Fibroblast of lung (primary cell): ENCODE measurements at regions not wholly inside any gene's neighbourhood (a gene's known extent, or its start where the extent isn't known, plus 50 kb on each side); places are given as distances from the start of the nearest gene placed in this dataset.

ENCODE experiments used
- DNase-seq, 2 donors: peaks; one replicate each; pipeline versions ENCODE4 v3.0.0 to v3.0.0-alpha.2; 2010; ENCODE audit warnings: low read depth in 2 of 2
- H2AFZ ChIP-seq: 2 replicates; pipeline ENCODE4 v1.5.1; 2012; ENCODE audit warnings: low read length, control low read depth, inconsistent platforms
- H3K27ac ChIP-seq: 2 replicates; pipeline ENCODE4 v1.5.1; 2011; ENCODE audit warnings: low read length, control low read depth; ENCODE audit not compliant: insufficient read depth
- H3K27me3 ChIP-seq: 2 replicates; pipeline ENCODE4 v1.5.1; 2011; ENCODE audit warnings: mild to moderate bottlenecking, low read length; ENCODE audit not compliant: control insufficient read depth, insufficient read depth
- H3K36me3 ChIP-seq: 2 replicates; pipeline ENCODE4 v1.5.1; 2011; ENCODE audit warnings: low read length; ENCODE audit not compliant: control insufficient read depth, insufficient read depth
- H3K4me1 ChIP-seq: 2 replicates; pipeline ENCODE4 v1.5.1; 2011; ENCODE audit warnings: low read length; ENCODE audit not compliant: control insufficient read depth, insufficient read depth; ENCODE audit errors: extremely low read depth
- H3K4me2 ChIP-seq: 2 replicates; pipeline ENCODE4 v1.5.1; 2011; ENCODE audit warnings: low read length, control low read depth; ENCODE audit not compliant: insufficient read depth; ENCODE audit errors: extremely low read depth
- H3K4me3 ChIP-seq, 4 experiments: fragments of 200-600 bp in 1 of 4; sonication (generic) in 1 of 4; replicated peaks in 1 of 4; 2 replicates each; pipeline ENCODE4 v1.5.1; 2011 to 2016; ENCODE audit warnings: low read length in 4 of 4, low read depth in 3 of 4, mild to moderate bottlenecking in 3 of 4, control low read depth in 2 of 4, inconsistent platforms in 1 of 4, mixed read lengths in 1 of 4; ENCODE audit not compliant: insufficient read depth in 1 of 4; ENCODE audit errors: control extremely low read depth in 1 of 4
- H3K79me2 ChIP-seq: 2 replicates; pipeline ENCODE4 v1.5.1; 2012; ENCODE audit warnings: mild to moderate bottlenecking, low read length, inconsistent platforms; ENCODE audit not compliant: control insufficient read depth, insufficient read depth
- H3K9ac ChIP-seq: 2 replicates; pipeline ENCODE4 v1.5.1; 2011; ENCODE audit warnings: mild to moderate bottlenecking, low read length, control low read depth; ENCODE audit not compliant: insufficient read depth
- H3K9me3 ChIP-seq: 2 replicates; pipeline ENCODE4 v1.5.1; 2012; ENCODE audit warnings: low read depth, low read length; ENCODE audit not compliant: control insufficient read depth, insufficient read depth
- H4K20me1 ChIP-seq: 2 replicates; pipeline ENCODE4 v1.5.1; 2011; ENCODE audit warnings: low read length; ENCODE audit not compliant: control insufficient read depth, insufficient read depth; ENCODE audit errors: extremely low read depth
- EZH2 ChIP-seq: IDR thresholded peaks from 2 replicates; pipeline ENCODE4 v1.5.1; 2012; ENCODE audit warnings: low read length, control low read depth, mild to moderate bottlenecking; ENCODE audit errors: missing control alignments
- TF ChIP-seq, protein P1 (sequence below), 2 donors: IDR thresholded peaks in 1 of 2; conservative IDR thresholded peaks in 1 of 2; 1 replicate in 1 of 2; 2 replicates in 1 of 2; pipeline ENCODE4 v1.5.1; 2011 to 2012; ENCODE audit warnings: low read length in 2 of 2, control low read depth in 1 of 2, inconsistent platforms in 1 of 2, low read depth in 1 of 2, mild to moderate bottlenecking in 1 of 2

DNA sequence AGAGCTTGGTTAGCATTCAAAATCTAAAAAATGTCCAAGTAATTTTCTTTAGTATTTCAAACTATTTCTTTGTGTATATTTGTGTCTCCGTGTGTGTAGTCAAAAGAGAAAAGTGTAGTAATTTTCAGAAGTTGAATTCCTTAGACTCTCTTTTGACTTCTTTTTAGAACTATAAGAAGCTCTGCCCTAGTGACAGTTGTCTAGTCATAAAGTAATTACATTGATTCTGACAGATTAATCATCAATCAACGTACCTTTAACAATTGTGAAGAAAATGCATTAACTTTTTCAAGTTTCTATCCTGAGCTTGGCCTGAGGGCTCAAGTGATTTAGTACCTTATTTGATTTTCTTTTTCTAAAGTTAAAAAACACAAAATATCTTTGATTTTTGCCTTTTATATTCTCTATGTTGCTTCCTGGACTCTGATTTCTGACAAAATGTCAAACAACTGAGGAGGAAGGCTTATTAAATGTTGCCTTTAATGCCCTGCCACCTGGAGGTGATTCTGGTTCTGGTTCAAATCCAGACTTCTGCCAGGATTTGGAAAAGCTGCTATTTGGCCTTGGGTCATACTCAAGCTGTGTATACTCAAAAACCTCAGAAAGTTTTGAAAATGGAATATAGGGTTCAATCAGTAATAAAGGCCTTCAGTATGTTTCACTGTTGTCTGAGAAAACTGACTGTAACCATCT is 653.6 kb downstream of the NSUN3 start:
- Histone ChIP-seq H3K36me3 (no peaks in the 10 kb centered on the region), H4K20me1 (no peaks in the 10 kb centered on the region), H3K4me2 (no peak overlapping the region), H3K4me1 (no peaks in the 10 kb centered on the region), H3K79me2 (no peaks in the 10 kb centered on the region), H3K27ac (no peak overlapping the region), H3K9me3 (no peaks in the 10 kb centered on the region), H3K4me3 (no peak overlapping the region), H2AFZ (no peak overlapping the region), H3K9ac (no peak overlapping the region), H3K27me3 (no peaks in the 10 kb centered on the region)
- DNase-seq = no peak
- TF ChIP-seq EZH2 = no peak
- TF ChIP-seq, protein P1, sequence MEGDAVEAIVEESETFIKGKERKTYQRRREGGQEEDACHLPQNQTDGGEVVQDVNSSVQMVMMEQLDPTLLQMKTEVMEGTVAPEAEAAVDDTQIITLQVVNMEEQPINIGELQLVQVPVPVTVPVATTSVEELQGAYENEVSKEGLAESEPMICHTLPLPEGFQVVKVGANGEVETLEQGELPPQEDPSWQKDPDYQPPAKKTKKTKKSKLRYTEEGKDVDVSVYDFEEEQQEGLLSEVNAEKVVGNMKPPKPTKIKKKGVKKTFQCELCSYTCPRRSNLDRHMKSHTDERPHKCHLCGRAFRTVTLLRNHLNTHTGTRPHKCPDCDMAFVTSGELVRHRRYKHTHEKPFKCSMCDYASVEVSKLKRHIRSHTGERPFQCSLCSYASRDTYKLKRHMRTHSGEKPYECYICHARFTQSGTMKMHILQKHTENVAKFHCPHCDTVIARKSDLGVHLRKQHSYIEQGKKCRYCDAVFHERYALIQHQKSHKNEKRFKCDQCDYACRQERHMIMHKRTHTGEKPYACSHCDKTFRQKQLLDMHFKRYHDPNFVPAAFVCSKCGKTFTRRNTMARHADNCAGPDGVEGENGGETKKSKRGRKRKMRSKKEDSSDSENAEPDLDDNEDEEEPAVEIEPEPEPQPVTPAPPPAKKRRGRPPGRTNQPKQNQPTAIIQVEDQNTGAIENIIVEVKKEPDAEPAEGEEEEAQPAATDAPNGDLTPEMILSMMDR (conservative IDR thresholded peaks at IDR 0.05 in 1 of 2, IDR thresholded peaks at IDR 0.05 in 1 of 2; ENCODE audit: low read depth in 1 of 2, low read length in 2 of 2) = no peak

DNA sequence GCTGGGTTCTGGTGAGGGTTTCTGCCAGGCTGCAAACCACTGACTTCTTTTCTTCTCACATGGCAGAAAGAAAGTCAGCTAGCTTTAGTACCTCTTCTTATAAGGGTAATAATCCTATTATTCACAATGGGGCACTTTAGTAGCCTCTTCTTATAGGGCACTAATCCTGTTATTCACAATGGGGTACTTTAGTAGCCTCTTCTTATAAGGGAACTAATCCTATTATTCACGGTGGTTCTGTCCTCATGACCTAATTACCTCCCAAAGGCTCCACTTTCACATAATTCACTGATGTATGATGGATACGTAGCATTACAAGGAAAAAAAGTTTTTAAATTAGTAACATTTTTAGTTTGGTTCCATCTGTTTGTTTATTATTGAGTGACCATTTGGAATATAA is 671.3 kb downstream of the NSUN3 start:
- no peaks in the 10 kb centered on the region for H4K20me1 ChIP-seq
- no peak overlapping the region for H3K9ac ChIP-seq
- DNase-seq = no peak
- H3K27me3 ChIP-seq = no peaks in the 10 kb centered on the region
- no peak overlapping the region for H3K27ac ChIP-seq
- H3K36me3 ChIP-seq = no peaks in the 10 kb centered on the region
- no peak for TF ChIP-seq EZH2
- TF ChIP-seq, protein P1 (conservative IDR thresholded peaks at IDR 0.05 in 1 of 2, IDR thresholded peaks at IDR 0.05 in 1 of 2; ENCODE audit: low read depth in 1 of 2, low read length in 2 of 2) = no peak
- no peaks in the 10 kb centered on the region for H3K9me3 ChIP-seq
- no peaks in the 10 kb centered on the region for H3K4me1 ChIP-seq
- H3K4me3 ChIP-seq = no peak overlapping the region
- no peak overlapping the region for H3K4me2 ChIP-seq
- H2AFZ ChIP-seq = no peak overlapping the region
- H3K79me2 ChIP-seq = no peaks in the 10 kb centered on the region

DNA sequence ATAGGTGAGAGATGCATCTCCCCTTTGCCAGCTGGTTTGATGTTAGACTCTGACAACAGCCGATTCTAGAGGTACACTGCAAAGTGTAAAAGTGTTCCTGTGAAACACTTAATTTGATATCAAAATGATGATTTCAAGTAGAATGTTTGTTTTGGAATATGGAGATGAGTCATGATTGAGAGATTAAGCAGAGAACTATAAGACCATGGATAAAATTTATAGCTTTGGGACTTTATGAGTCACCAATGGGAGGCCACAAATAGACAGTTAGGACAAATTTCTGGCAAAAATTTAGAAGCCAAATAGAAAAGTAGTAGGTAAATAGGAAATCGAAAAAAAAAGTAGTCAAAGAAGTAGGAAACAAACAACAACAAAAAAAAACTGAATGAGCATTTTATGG is 672.5 kb downstream of the NSUN3 start:
- Histone ChIP-seq H3K9ac (no peak overlapping the region), H3K79me2 (no peaks in the 10 kb centered on the region), H3K4me2 (no peak overlapping the region), H3K27me3 (no peaks in the 10 kb centered on the region), H3K36me3 (no peaks in the 10 kb centered on the region), H4K20me1 (no peaks in the 10 kb centered on the region), H3K4me1 (no peaks in the 10 kb centered on the region), H3K4me3 (no peak overlapping the region), H3K9me3 (no peaks in the 10 kb centered on the region), H3K27ac (no peak overlapping the region), H2AFZ (no peak overlapping the region)
- DNase-seq = no peak
- TF ChIP-seq, protein P1 (conservative IDR thresholded peaks at IDR 0.05 in 1 of 2, IDR thresholded peaks at IDR 0.05 in 1 of 2; ENCODE audit: low read depth in 1 of 2, low read length in 2 of 2) = no peak
- no peak for TF ChIP-seq EZH2
